H1 (cell line): ENCODE measurements at regions not wholly inside any gene's neighbourhood (a gene's known extent, or its start where the extent isn't known, plus 50 kb on each side); places are given as distances from the start of the nearest gene placed in this dataset.

Experiments used
- CTCF ChIA-PET: fragments of 300-600 bp; sonication (Branson Sonifier 250); formaldehyde crosslinking; loops from one replicate; lab custom pipeline; 2021; ENCODE audit not compliant: partially characterized antibody; lab: Charles Lee
- POLR2A ChIA-PET: fragments of 300-600 bp; sonication (Branson Sonifier 250); formaldehyde crosslinking; loops from one replicate; lab custom pipeline; 2021; ENCODE audit warnings: inconsistent platforms; ENCODE audit not compliant: partially characterized antibody; lab: Charles Lee
- DNase-seq, 2 experiments: peaks; one replicate each; pipeline versions ENCODE4 v3.0.0 to v3.0.0-alpha.2; 2010 to 2022; ENCODE audit warnings: low spot score in 2 of 2, low read depth in 1 of 2, mixed read lengths in 1 of 2
- FAIRE-seq: peaks from 2 replicates; lab custom pipeline; 2011; peaks lifted over from hg19 to GRCh38; lab: Jason Lieb, UNC
- H2AFZ ChIP-seq: 2 replicates; pipeline ENCODE4 v1.8.1; 2012; ENCODE audit warnings: low read length, inconsistent platforms
- H2AK5ac ChIP-seq: 2 replicates; pipeline ENCODE4 v1.6.1; 2013; ENCODE audit warnings: low read depth, low read length
- H2BK120ac ChIP-seq: replicated peaks from 2 replicates; pipeline ENCODE3; 2013; ENCODE audit warnings: low read depth, low read length, inconsistent platforms
- H2BK12ac ChIP-seq: 2 replicates; pipeline ENCODE4 v1.6.1; 2013; ENCODE audit warnings: low read depth, low read length
- H2BK15ac ChIP-seq: 2 replicates; pipeline ENCODE4 v1.6.1; 2013; ENCODE audit warnings: low read length
- H2BK20ac ChIP-seq: 2 replicates; pipeline ENCODE4 v1.6.1; 2013; ENCODE audit warnings: low read length
- H2BK5ac ChIP-seq: 2 replicates; pipeline ENCODE4 v1.6.1; 2013; ENCODE audit warnings: low read depth, low read length
- H3K14ac ChIP-seq: 2 replicates; pipeline ENCODE4 v1.6.1; 2013; ENCODE audit warnings: inconsistent platforms; ENCODE audit not compliant: insufficient read length
- H3K18ac ChIP-seq: 2 replicates; pipeline ENCODE4 v1.6.1; 2013; ENCODE audit warnings: low read length; ENCODE audit errors: extremely low read depth
- H3K23ac ChIP-seq: 2 replicates; pipeline ENCODE4 v1.6.1; 2013; ENCODE audit warnings: inconsistent platforms; ENCODE audit not compliant: insufficient read length
- H3K23me2 ChIP-seq: 2 replicates; pipeline ENCODE4 v1.6.1; 2013; ENCODE audit warnings: low read depth, low read length
- H3K27ac ChIP-seq: 2 replicates; pipeline ENCODE4 v1.6.1; 2011; ENCODE audit warnings: low read depth, low read length, inconsistent platforms
- H3K27me3 ChIP-seq, 4 experiments: replicated peaks in 1 of 4; 1 replicate in 1 of 4; 2 replicates in 3 of 4; pipeline versions ENCODE4 v1.6.1 to v1.8.1; 2011 to 2013; ENCODE audit warnings: low read length in 3 of 4, mild to moderate bottlenecking in 3 of 4, inconsistent platforms in 2 of 4, mixed read lengths in 2 of 4, moderate library complexity in 1 of 4; ENCODE audit not compliant: control insufficient read depth in 3 of 4, insufficient read depth in 3 of 4; ENCODE audit errors: extremely low read depth in 1 of 4
- H3K36me3 ChIP-seq, 4 experiments: 2 replicates each; pipeline versions ENCODE4 v1.6.1 to v1.8.1; 2011 to 2013; ENCODE audit warnings: mild to moderate bottlenecking in 4 of 4, low read length in 3 of 4, moderate library complexity in 2 of 4, control low read depth in 1 of 4, inconsistent platforms in 1 of 4; ENCODE audit not compliant: insufficient read depth in 4 of 4, control insufficient read depth in 2 of 4
- H3K4ac ChIP-seq: replicated peaks from 2 replicates; pipeline ENCODE3; 2013; ENCODE audit warnings: low read length, low read depth, mixed read lengths, inconsistent platforms; ENCODE audit not compliant: insufficient read length
- H3K4me1 ChIP-seq, 4 experiments: replicated peaks in 1 of 4; 1 replicate in 1 of 4; 2 replicates in 3 of 4; pipeline versions ENCODE4 v1.6.1 to v1.8.1; 2011 to 2013; ENCODE audit warnings: low read length in 3 of 4, inconsistent platforms in 2 of 4, mixed read lengths in 1 of 4; ENCODE audit not compliant: insufficient read depth in 4 of 4, control insufficient read depth in 3 of 4
- H3K4me2 ChIP-seq, 2 experiments: 2 replicates each; pipeline versions ENCODE4 v1.6.1 to v1.8.1; 2011 to 2013; ENCODE audit warnings: low read depth in 2 of 2, low read length in 2 of 2, control low read depth in 1 of 2, inconsistent platforms in 1 of 2, mild to moderate bottlenecking in 1 of 2; ENCODE audit not compliant: insufficient read depth in 1 of 2
- H3K4me3 ChIP-seq, 4 experiments: fragments of 200-600, 300-600 bp in 1 of 4; sonication (generic), shearing (Covaris generic), sonication (Bioruptor Twin) in 1 of 4; 2 replicates each; pipeline versions ENCODE4 v1.5.1 to v1.8.1; 2011 to 2016; ENCODE audit warnings: low read length in 4 of 4, low read depth in 3 of 4, control low read depth in 2 of 4, inconsistent platforms in 2 of 4, mild to moderate bottlenecking in 2 of 4, mixed read lengths in 1 of 4, moderate library complexity in 1 of 4; ENCODE audit not compliant: insufficient read depth in 2 of 4; ENCODE audit errors: extremely low read depth in 1 of 4
- H3K56ac ChIP-seq: replicated peaks from 2 replicates; pipeline ENCODE3; 2013; ENCODE audit warnings: low read depth, mild to moderate bottlenecking, mixed read lengths, low read length, inconsistent platforms; ENCODE audit not compliant: insufficient read length
- H3K79me1 ChIP-seq: 2 replicates; pipeline ENCODE4 v1.6.1; 2013; ENCODE audit warnings: low read depth, low read length, control low read depth
- H3K79me2 ChIP-seq, 2 experiments: 2 replicates each; pipeline versions ENCODE4 v1.6.1 to v1.8.1; 2012 to 2013; ENCODE audit warnings: low read length in 2 of 2, mild to moderate bottlenecking in 2 of 2, inconsistent platforms in 1 of 2; ENCODE audit not compliant: insufficient read depth in 2 of 2, control insufficient read depth in 1 of 2
- H3K9ac ChIP-seq, 4 experiments: replicated peaks in 1 of 4; 1 replicate in 1 of 4; 2 replicates in 3 of 4; pipeline versions ENCODE4 v1.6.1 to v1.8.1; 2011 to 2013; ENCODE audit warnings: low read depth in 3 of 4, low read length in 3 of 4, control low read depth in 2 of 4, mild to moderate bottlenecking in 2 of 4, moderate library complexity in 2 of 4, inconsistent platforms in 1 of 4; ENCODE audit errors: extremely low read depth in 1 of 4
- H3K9me3 ChIP-seq, 2 experiments: 2 replicates each; pipeline versions ENCODE4 v1.6.1 to v1.8.1; 2012 to 2013; ENCODE audit warnings: mild to moderate bottlenecking in 2 of 2, moderate library complexity in 2 of 2, control low read depth in 1 of 2, inconsistent platforms in 1 of 2, low read depth in 1 of 2, low read length in 1 of 2, mixed read lengths in 1 of 2; ENCODE audit not compliant: insufficient read depth in 2 of 2
- H4K20me1 ChIP-seq, 2 experiments: replicated peaks in 1 of 2; 2 replicates each; pipeline versions ENCODE3 to v1.8.1; 2011 to 2013; ENCODE audit warnings: inconsistent platforms in 2 of 2, low read length in 2 of 2, mild to moderate bottlenecking in 1 of 2; ENCODE audit not compliant: insufficient read depth in 2 of 2, control insufficient read depth in 1 of 2
- H4K5ac ChIP-seq: 2 replicates; pipeline ENCODE4 v1.6.1; 2013; ENCODE audit warnings: low read length, low read depth, mixed read lengths, inconsistent platforms; ENCODE audit not compliant: insufficient read length
- H4K8ac ChIP-seq: 2 replicates; pipeline ENCODE4 v1.8.0; 2013; ENCODE audit warnings: mild to moderate bottlenecking, moderate library complexity, low read length, inconsistent platforms; ENCODE audit not compliant: insufficient read depth; ENCODE audit errors: extremely low read depth
- H4K91ac ChIP-seq: replicated peaks from 2 replicates; pipeline ENCODE3; 2013; ENCODE audit warnings: low read length, mixed read lengths, inconsistent platforms; ENCODE audit not compliant: insufficient read length
- BACH1 ChIP-seq: IDR thresholded peaks from 2 replicates; pipeline ENCODE4 v1.6.1; 2012; ENCODE audit warnings: low read length, improper control_type of control experiment
- CEBPB ChIP-seq: IDR thresholded peaks from 2 replicates; pipeline ENCODE4 v1.6.1; 2012; ENCODE audit warnings: low read depth, low read length
- EGR1 ChIP-seq: IDR thresholded peaks from 2 replicates; pipeline ENCODE4 v1.6.1; 2011; ENCODE audit warnings: low read depth, low read length, borderline replicate concordance
- EP300 ChIP-seq, 2 experiments: IDR thresholded peaks; 1 replicate in 1 of 2; 2 replicates in 1 of 2; pipeline ENCODE4 v1.6.1; 2011 to 2012; ENCODE audit warnings: low read depth in 2 of 2, low read length in 2 of 2, mild to moderate bottlenecking in 2 of 2, borderline replicate concordance in 1 of 2, inconsistent platforms in 1 of 2, moderate library complexity in 1 of 2
- EZH2 ChIP-seq: fragments of 200-600 bp; sonication (generic); IDR thresholded peaks from 2 replicates; pipeline ENCODE4 v1.7.1; 2012; ENCODE audit warnings: low read depth, mild to moderate bottlenecking, moderate library complexity, low read length, inconsistent platforms; ENCODE audit not compliant: severe bottlenecking
- GABPA ChIP-seq: IDR thresholded peaks from 2 replicates; pipeline ENCODE4 v1.6.1; 2011; ENCODE audit warnings: mild to moderate bottlenecking, low read length, moderate library complexity, borderline replicate concordance; ENCODE audit not compliant: insufficient read depth
- HDAC6 ChIP-seq: IDR thresholded peaks from one replicate; pipeline ENCODE4 v1.7.1; 2012; ENCODE audit warnings: low read depth, mild to moderate bottlenecking, inconsistent platforms, low read length, moderate library complexity
- JUND ChIP-seq: IDR thresholded peaks from 2 replicates; pipeline ENCODE4 v1.6.1; 2011; ENCODE audit warnings: mild to moderate bottlenecking, improper control_type of control experiment, low read length
- KDM1A ChIP-seq: fragments of 200-600, 300-600 bp; sonication (generic); IDR thresholded peaks from 2 replicates; pipeline ENCODE4 v1.7.1; 2016; ENCODE audit warnings: mild to moderate bottlenecking, low read length, borderline replicate concordance
- MAX ChIP-seq: IDR thresholded peaks from 2 replicates; pipeline ENCODE4 v1.6.1; 2012; ENCODE audit warnings: inconsistent platforms
- POLR2A ChIP-seq, 2 experiments: IDR thresholded peaks; 1 replicate in 1 of 2; 2 replicates in 1 of 2; pipeline ENCODE4 v1.6.1; 2011; ENCODE audit warnings: low read depth in 2 of 2, low read length in 2 of 2, mild to moderate bottlenecking in 2 of 2; ENCODE audit errors: control extremely low read depth in 1 of 2
- RAD21 ChIP-seq, 2 experiments: IDR thresholded peaks in 1 of 2; conservative IDR thresholded peaks in 1 of 2; 2 replicates each; pipeline ENCODE4 v1.6.1; 2011; ENCODE audit warnings: low read depth in 2 of 2, low read length in 2 of 2, improper control_type of control experiment in 1 of 2, inconsistent platforms in 1 of 2, mild to moderate bottlenecking in 1 of 2, moderate library complexity in 1 of 2
- SIRT6 ChIP-seq: IDR thresholded peaks from one replicate; pipeline ENCODE4 v1.7.1; 2012; ENCODE audit warnings: low read length, inconsistent platforms
- SP1 ChIP-seq: IDR thresholded peaks from 2 replicates; pipeline ENCODE4 v1.6.1; 2011; ENCODE audit warnings: low read depth, low read length
- SP4 ChIP-seq: IDR thresholded peaks from 2 replicates; pipeline ENCODE4 v1.6.1; 2012; ENCODE audit warnings: low read length, inconsistent platforms
- YY1 ChIP-seq: IDR thresholded peaks from 2 replicates; pipeline ENCODE4 v1.6.1; 2011; ENCODE audit warnings: low read depth, mild to moderate bottlenecking, low read length

DNA sequence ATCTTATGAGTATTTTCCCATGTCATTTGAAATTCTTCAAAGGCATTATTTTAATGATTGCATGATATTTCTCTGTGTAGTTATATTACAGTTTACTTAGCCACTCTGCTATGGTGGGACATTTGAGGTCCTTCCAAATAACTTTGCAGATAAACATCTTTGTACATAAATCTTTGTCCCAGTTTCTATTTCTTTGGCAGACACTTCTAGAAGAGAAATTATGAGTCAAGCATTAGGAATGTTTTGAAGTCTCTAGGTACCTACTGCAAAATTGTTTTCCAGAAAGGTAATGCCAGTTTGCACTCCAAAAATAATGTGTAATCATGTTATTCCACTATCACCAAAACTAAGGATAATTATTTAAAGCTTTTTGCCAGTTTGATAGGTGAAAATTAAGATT, 149.7 kb downstream of the EN1 start:
- Histone ChIP-seq H3K9ac (no peak overlapping the region), H2BK15ac (no peak overlapping the region), H2BK5ac (no peak overlapping the region), H3K79me1 (no peaks in the 10 kb centered on the region), H3K14ac (no peak overlapping the region), H3K27ac (no peak overlapping the region), H3K27me3 (no peaks in the 10 kb centered on the region), H2AFZ (no peak overlapping the region), H3K36me3 (no peaks in the 10 kb centered on the region), H2BK20ac (no peak overlapping the region), H2BK12ac (no peak overlapping the region), H3K23ac (no peak overlapping the region), H3K56ac (no peak overlapping the region), H3K23me2 (no peaks in the 10 kb centered on the region; the same call in 1 of the 2 replicates), H4K20me1 (no peaks in the 10 kb centered on the region), H3K4me1 (peaks cover 0 to 4% (median 2%) of the 10 kb centered on the region in 4 experiments; a peak in 2 of 7 replicates), H3K18ac (no peak overlapping the region), H4K91ac (no peak overlapping the region), H3K4ac (no peak overlapping the region), H2AK5ac (no peak overlapping the region), H3K79me2 (no peaks in the 10 kb centered on the region), H3K9me3 (peaks cover 0 to 4% of the 10 kb centered on the region in 2 experiments; a peak in 1 of 4 replicates), H3K4me3 (no peak overlapping the region), H4K8ac (no peak overlapping the region), H4K5ac (no peak overlapping the region), H3K4me2 (no peak overlapping the region), H2BK120ac (no peak overlapping the region)
- POLR2A ChIA-PET, result no interaction called here
- FAIRE-seq (no peak), DNase-seq (no peak)
- CTCF ChIA-PET, result no interaction called here
- TF ChIP-seq POLR2A (IDR thresholded peaks at IDR 0.05; ENCODE audit: control extremely low read depth in 1 of 2, low read depth in 2 of 2, low read length in 2 of 2) (no peak), YY1 (no peak), SP4 (no peak), BACH1 (no peak), SP1 (no peak), RAD21 (IDR thresholded peaks at IDR 0.05 in 1 of 2, conservative IDR thresholded peaks at IDR 0.05 in 1 of 2; ENCODE audit: low read depth in 2 of 2, low read length in 2 of 2) (no peak), SIRT6 (no peak), EP300 (IDR thresholded peaks at IDR 0.05; ENCODE audit: borderline replicate concordance in 1 of 2, low read depth in 2 of 2, low read length in 2 of 2) (no peak), JUND (no peak), KDM1A (no peak), GABPA (no peak), EGR1 (no peak), HDAC6 (no peak), MAX (no peak), EZH2 (no peak), CEBPB (no peak)
